HG03432 (cell line): ENCODE measurements at regions not wholly inside any gene's neighbourhood (a gene's known extent, or its start where the extent isn't known, plus 50 kb on each side); places are given as distances from the start of the nearest gene placed in this dataset.

Experiments
- ATAC-seq: cut with Tn5 transposase; IDR thresholded peaks from one replicate; pipeline ENCODE4 v1.9.1; 2021; ENCODE audit warnings: mild to moderate bottlenecking, moderate library complexity; ENCODE audit not compliant: unreplicated experiment

- no peak for ATAC-seq
Measured at GRCh38 chr2:139850254-139850890, 1070.2 kb upstream of the NXPH2 start.

- ATAC-seq = no peak
Measured at GRCh38 chr2:139836769-139837168, 1056.6 kb upstream of the NXPH2 start.

- ATAC-seq = no peak
Measured at GRCh38 chr2:139835101-139835500, 1054.9 kb upstream of the NXPH2 start.

- no peak for ATAC-seq
Measured at GRCh38 chr2:139828011-139828410, 1047.8 kb upstream of the NXPH2 start.

DNA sequence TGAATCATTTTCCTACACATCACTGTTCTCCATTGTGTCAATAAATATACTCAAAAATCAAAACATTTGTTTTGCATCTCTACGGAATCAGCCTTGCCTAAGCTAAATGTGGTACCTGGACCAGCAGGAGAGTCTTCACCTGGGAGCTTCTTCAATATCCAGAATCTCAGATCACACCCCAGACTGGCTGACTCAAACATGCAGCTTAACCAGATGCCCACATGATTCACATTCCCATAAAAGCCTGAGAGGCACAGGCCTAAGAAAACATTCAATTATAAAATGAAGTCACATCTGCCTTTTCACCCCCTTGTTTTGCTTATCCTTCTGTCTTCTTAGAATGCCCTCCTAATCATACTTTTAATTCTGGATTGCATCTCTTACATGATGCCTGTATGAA, 1045.5 kb upstream of the NXPH2 start:
- ATAC-seq = no peak

DNA sequence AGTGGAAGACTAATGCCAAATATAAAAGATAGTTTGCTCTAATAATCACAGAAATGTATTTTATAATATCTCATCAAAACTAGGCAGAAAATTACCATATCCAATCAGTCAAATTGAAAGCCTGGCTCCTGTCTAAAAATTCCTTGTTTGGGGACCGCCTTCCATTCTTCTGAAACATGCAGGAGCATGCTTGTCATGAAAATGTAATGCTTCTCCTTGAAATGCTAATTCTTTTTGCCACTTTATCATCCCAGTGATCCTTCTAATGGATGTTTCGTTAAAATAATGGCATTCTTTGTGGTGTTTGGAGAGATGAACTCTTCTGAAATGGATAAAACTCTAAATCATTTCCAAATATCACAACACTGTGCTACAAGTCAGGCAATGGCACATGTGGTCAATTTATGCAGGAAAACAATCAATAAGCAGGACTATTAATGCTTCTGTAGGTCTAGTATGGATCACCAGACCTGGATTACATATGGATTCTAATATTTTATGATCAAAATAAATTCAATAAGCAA, 1039.1 kb upstream of the NXPH2 start:
- ATAC-seq = no peak

DNA sequence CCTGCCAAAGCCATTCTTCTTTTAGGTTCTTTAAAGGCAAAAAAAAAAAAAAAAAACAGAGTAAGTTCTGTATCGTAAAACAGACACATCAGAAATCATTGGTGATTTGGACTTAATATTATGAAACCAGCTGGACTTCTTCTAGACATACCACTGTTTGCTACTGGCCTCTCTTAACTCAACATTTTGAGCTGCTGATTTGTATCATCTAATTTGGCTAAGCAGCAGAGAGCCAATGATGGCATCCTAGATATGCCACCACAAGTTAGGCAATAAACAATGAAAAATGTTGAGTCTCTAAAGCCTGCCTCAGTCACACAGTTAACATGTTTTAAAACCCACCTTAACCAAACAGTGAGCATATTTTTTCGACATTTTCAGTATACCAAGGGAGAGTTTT, 1034.3 kb upstream of the NXPH2 start:
- no peak for ATAC-seq

DNA sequence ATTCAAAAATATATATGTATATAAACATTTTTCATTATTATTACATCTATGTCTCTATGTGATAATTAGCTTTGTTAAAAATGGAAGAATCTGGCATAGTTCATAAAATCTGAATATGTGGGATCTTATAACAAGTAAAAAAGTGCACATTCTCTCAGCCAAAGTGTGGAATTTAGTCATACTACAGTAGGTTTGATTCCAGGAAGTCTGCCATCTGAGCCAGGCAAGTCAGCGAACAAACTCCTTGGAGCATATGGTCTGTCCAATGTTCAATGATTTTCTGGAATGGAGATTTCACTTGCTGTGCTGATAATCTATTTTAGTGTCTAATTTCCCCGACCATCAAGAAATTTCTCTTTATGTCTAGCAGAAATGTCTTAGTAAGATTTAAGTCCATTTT, 1033.2 kb upstream of the NXPH2 start:
- ATAC-seq = no peak

- ATAC-seq = no peak
Measured at GRCh38 chr2:139805441-139805840, 1025.3 kb upstream of the NXPH2 start.

GRCh38 chr2:139798391-139798790, 1018.2 kb upstream of the NXPH2 start:
- no peak for ATAC-seq

DNA sequence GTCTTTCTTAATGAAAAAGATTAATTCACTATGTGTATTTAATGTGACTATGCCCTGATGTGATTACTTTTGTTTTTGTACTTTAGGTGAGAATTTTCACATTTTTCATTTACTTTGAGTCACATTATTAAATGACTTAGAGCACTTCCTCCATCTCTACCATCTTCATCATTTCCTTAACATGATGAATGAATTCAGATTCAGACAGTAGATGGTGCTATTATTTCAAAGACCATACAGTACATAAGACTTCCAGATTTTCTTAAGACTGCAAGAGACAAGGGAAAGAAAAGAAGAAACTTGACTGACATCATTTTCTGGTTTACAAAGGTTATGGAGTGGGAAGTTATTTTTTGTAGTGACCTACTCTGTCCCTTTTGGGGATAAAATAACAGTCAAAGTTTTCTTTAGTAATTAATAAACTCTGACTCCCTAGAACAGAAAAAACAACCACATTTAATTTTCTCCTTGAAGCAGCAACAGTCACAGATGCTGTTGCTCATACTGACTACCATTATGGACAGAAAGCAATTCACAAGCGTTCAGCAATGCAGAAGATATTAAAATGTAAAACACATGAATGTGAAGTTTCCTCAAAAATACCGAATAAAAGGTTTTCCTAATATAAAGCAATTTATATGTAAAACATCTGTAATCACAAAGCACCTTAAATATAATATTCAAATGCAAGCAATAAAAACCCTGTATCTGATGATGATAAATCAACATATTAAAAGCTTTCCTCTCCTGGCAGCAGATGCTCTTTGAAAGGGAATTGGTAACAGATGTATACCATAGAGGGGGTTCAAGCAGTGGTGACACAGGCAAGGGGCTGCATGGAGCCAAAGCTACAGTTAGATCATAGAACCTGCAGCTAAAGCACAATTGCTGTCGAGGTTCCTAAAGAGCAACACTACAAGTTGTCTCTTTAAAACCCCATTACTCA, 1010.9 kb upstream of the NXPH2 start:
- no peak for ATAC-seq

- ATAC-seq = no peak
Measured at GRCh38 chr2:139790136-139790535, 1009.9 kb upstream of the NXPH2 start.

GRCh38 chr2:139778732-139779131, 998.5 kb upstream of the NXPH2 start:
- ATAC-seq = no peak

- no peak for ATAC-seq
Measured at GRCh38 chr2:139773720-139774277, 993.6 kb upstream of the NXPH2 start.

DNA sequence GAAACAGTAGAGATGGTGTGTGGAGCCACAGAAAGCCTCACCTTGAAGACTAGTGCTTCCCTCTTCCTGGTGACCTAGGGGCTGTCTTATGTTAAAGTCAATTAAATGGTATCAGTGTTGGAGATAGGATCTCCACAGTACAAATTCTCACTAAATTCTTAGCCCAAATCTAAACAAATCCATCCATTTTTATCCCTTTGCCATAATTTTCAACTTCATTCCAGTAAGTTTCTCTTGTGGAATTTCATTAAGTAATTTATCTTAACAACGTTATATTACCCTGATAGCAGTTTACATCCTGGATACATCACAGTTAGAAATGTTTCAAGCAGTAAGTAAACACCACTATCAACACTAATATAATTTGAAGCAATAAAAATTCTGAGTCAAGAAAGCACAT, 989.4 kb upstream of the NXPH2 start:
- ATAC-seq = no peak

- no peak for ATAC-seq
Measured at GRCh38 chr2:139763705-139764104, 983.5 kb upstream of the NXPH2 start.

GRCh38 chr2:139759000-139759505, 978.9 kb upstream of the NXPH2 start:
- no peak for ATAC-seq

- ATAC-seq = no peak
Measured at GRCh38 chr2:139746901-139747300, 966.7 kb upstream of the NXPH2 start.

- ATAC-seq = no peak
Measured at GRCh38 chr2:139744273-139744672, 964.1 kb upstream of the NXPH2 start.

DNA sequence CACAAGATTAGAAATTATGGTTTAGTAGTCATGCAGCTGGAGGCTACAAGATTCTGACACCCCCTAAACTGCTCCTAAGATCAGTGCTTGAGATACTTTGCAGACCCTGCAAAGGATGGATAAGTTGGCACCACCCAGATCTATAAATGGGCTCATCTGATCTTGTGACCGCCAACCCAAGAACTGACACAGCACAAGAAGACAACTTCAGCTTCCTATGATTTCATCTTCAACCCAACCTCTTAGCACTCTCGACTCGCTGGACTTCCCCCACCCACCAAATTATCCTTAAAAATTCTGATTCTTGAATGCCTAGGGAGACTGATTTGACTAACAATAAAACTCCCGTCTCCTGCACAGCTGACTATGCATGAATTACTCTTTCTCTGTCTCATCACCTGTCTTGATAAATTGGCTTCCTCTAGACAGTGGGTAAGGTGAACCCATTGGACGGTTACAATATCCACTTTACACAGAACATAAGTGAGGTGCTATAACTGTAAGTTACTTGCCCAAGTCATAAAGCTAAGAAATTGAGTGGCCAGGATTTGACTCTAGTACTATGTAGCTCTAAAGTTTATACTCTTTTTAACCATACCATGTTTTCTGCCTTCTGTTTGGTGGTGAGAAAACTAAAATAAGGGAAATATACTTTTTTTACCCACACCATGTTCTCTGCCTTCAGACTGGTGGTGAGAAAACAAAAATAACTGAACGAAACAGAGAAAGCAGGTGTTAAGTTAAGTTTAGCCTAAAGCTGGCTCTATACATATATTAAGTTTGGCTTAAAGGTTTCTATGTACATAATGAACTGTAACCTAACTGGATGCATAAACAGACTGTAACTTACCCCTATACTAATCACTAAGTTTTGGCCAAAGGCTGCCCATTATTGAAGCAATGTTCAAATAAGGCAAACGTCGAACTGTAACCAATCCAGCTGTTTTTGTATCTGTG, 962.3 kb upstream of the NXPH2 start:
- ATAC-seq = no peak
